Cardiac muscle cell (in vitro differentiated cells and primary cell): ENCODE measurements at regions not wholly inside any gene's neighbourhood (a gene's known extent, or its start where the extent isn't known, plus 50 kb on each side); places are given as distances from the start of the nearest gene placed in this dataset.

Source experiments
- DNase-seq, 2 donors: peaks; one replicate each; pipeline versions ENCODE4 v3.0.0 to v3.0.0-alpha.2; 2010 to 2017; ENCODE audit warnings: low read depth in 1 of 2, low spot score in 1 of 2
- H3K27ac ChIP-seq: fragments of 200-600 bp; sonication (generic); 2 replicates; pipeline ENCODE4 v1.5.1; 2016
- H3K27me3 ChIP-seq: fragments of 200-600 bp; sonication (generic); 2 replicates; pipeline ENCODE4 v1.6.0; 2016; ENCODE audit warnings: control low read depth
- H3K36me3 ChIP-seq: fragments of 200-600 bp; sonication (generic); 2 replicates; pipeline ENCODE4 v1.5.1; 2016; ENCODE audit warnings: control low read depth
- H3K4me1 ChIP-seq: fragments of 200-600 bp; sonication (generic); 2 replicates; pipeline ENCODE4 v1.8.1; 2017; ENCODE audit warnings: low read depth, mild to moderate bottlenecking, mixed run types
- H3K4me3 ChIP-seq: fragments of 200-600 bp; sonication (generic); 2 replicates; pipeline ENCODE4 v1.5.1; 2016; ENCODE audit warnings: mild to moderate bottlenecking
- H3K9me3 ChIP-seq: fragments of 200-600 bp; sonication (generic); 2 replicates; pipeline ENCODE4 v1.5.1; 2017; ENCODE audit warnings: low read depth, mild to moderate bottlenecking, control low read depth
- CTCF ChIP-seq: IDR thresholded peaks from 2 replicates; pipeline ENCODE4 v1.5.1; 2012; ENCODE audit warnings: low read depth, mild to moderate bottlenecking, low read length

DNA sequence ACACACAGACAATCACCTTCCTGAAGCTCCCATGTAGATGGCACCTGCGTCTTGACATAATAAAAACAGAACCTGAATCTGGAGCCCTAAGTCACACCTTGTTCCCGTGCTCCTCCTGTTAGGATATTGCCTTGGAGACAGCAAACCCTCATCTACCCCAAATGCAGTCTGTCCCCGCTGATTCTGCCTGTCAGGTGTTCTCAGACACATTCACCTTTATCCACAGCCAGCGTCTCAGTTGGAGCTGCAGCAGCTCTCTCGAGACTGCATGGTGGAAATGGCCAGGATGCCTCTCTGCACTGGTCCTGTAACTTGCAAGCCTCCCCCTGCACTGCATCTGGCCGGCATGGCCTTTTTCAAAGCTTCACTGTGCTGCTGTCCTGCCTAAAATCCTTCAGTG lies 218.0 kb upstream of the ZNF32 start:
- H3K27ac ChIP-seq: no peak overlapping the region
- no peaks in the 10 kb centered on the region for H3K27me3 ChIP-seq
- no peak for DNase-seq
- H3K36me3 ChIP-seq: no peaks in the 10 kb centered on the region
- no peaks in the 10 kb centered on the region for H3K4me1 ChIP-seq
- no peaks in the 10 kb centered on the region for H3K9me3 ChIP-seq
- TF ChIP-seq CTCF: no peak
- no peak overlapping the region for H3K4me3 ChIP-seq

DNA sequence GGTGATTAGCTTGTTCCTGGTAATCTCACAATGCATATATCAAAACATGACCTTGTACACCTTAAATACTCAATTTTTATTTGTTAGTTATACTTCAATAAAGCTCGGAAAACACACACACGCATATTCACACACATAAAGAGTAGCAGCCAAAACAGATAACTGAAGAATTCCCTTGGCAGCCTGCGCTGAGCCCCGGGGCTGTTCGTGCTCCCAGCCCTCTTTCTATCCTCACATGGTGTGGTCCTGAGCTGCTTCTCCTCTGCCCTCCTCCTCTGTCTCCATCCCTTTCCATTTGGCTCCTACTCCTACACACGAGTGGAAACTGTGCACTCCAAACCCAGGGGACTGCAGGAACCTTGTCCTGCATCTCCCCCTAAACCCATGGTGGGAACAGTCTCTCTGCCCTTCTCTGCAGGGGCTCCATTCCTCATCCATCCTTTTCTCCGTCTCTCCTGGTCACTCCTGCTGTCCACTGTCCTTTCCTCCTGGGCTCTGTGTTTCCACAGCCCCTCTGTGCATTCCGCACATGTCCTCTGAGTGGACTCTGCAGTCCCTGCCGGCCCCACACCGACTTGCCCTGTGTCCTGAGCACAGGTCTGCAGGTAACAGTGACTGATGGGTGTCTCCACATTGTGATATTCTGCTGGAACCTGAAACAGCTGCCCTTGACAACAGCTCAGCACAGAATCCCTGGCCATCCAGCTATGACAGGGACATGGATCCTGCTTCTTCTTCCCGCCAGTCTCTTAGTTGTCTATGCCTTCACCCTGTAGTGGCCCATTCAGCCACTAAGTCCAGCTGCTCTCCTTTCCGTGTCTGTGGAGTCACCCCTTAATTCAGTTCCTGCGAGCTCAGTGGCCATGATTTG lies 216.8 kb upstream of the ZNF32 start:
- no peak overlapping the region for H3K4me3 ChIP-seq
- H3K4me1 ChIP-seq: no peaks in the 10 kb centered on the region
- H3K36me3 ChIP-seq: no peaks in the 10 kb centered on the region
- no peaks in the 10 kb centered on the region for H3K27me3 ChIP-seq
- no peak for TF ChIP-seq CTCF
- peak in 1 of 2 donors; percentile 69 for DNase-seq
- no peaks in the 10 kb centered on the region for H3K9me3 ChIP-seq
- H3K27ac ChIP-seq: no peak overlapping the region

DNA sequence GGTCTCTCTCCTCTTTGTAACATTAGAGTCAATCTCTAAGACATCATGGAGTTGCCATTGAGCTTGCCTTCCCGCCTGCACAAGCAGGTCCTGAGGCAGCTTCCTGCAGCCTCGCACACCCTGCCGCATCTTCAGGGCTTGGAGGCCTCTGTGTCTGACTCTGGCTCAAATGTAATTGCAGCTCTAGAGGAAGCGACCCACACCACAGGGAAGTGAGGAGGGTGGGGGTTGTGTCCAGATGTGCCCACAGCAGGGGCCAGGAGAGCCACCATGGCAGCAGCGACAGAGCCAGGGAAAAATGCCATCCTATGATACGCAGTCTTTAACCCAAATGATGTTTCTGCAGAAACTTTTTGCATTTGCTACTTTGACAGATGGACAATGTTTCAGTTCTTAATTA lies 216.0 kb upstream of the ZNF32 start:
- no peak for TF ChIP-seq CTCF
- Histone ChIP-seq H3K9me3 (no peaks in the 10 kb centered on the region), H3K4me3 (no peak overlapping the region), H3K36me3 (no peaks in the 10 kb centered on the region), H3K27me3 (no peaks in the 10 kb centered on the region), H3K27ac (no peak overlapping the region), H3K4me1 (no peaks in the 10 kb centered on the region)
- no peak for DNase-seq

- Histone ChIP-seq H3K27ac (no peak overlapping the region), H3K36me3 (no peaks in the 10 kb centered on the region), H3K4me1 (no peaks in the 10 kb centered on the region), H3K27me3 (no peaks in the 10 kb centered on the region), H3K4me3 (no peak overlapping the region), H3K9me3 (no peaks in the 10 kb centered on the region)
- peak in 1 of 2 donors; percentile 82 for DNase-seq
- TF ChIP-seq CTCF: no peak
These were observed 215.3 kb upstream of the ZNF32 start for GRCh38 chr10:43863859-43864591.

- TF ChIP-seq CTCF: no peak
- Histone ChIP-seq H3K27ac (no peak overlapping the region), H3K27me3 (no peaks in the 10 kb centered on the region), H3K4me3 (no peak overlapping the region), H3K36me3 (no peaks in the 10 kb centered on the region), H3K4me1 (no peaks in the 10 kb centered on the region), H3K9me3 (no peaks in the 10 kb centered on the region)
- no peak for DNase-seq
These were observed 214.6 kb upstream of the ZNF32 start for GRCh38 chr10:43863270-43863669.
